HG03558 (cell line): ENCODE measurements at regions not wholly inside any gene's neighbourhood (a gene's known extent, or its start where the extent isn't known, plus 50 kb on each side); places are given as distances from the start of the nearest gene placed in this dataset.

ENCODE experiments used
- ATAC-seq: cut with Tn5 transposase; IDR thresholded peaks from one replicate; pipeline ENCODE4 v1.9.1; 2021; ENCODE audit warnings: moderate number of reproducible peaks; ENCODE audit not compliant: unreplicated experiment; ENCODE audit errors: extremely low read depth

DNA sequence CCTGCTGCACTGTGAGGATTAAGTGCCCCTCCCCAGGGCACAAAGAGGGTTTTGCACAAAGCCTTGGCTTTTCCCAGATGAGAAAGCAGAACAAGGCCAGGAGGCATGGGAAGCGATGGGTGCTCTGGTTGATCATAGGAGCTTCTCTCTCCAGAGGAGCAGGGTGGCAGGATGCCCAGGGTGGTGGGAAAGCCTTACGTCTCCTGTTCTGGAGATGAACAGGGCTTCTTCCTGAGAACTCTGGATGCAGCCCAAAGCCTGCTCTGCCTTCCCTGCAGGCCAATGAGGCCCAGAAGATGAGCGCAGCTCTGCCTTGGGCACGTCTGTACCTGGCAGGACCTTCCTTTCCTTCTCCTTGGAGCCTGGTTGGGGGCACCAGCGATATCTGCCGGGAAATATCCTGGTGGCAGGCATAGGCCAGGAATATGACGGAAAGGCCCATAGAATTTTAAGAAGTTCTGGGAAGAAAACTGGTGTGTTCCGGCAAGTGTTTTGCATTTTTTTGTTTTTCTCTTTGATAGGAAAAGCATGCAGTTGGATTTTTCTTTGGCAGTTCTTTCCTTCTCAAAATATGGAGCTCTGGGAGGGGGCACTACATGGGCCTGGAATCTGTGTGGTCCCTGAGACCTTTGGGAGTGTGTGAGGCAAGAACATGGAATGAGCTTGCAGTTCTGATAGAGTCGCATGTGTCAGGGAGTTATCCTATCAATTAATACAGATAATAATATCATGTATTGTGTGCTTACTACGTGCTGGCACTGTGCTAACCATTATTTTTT is 253.2 kb upstream of the KLF4 start:
- ATAC-seq, result no peak

DNA sequence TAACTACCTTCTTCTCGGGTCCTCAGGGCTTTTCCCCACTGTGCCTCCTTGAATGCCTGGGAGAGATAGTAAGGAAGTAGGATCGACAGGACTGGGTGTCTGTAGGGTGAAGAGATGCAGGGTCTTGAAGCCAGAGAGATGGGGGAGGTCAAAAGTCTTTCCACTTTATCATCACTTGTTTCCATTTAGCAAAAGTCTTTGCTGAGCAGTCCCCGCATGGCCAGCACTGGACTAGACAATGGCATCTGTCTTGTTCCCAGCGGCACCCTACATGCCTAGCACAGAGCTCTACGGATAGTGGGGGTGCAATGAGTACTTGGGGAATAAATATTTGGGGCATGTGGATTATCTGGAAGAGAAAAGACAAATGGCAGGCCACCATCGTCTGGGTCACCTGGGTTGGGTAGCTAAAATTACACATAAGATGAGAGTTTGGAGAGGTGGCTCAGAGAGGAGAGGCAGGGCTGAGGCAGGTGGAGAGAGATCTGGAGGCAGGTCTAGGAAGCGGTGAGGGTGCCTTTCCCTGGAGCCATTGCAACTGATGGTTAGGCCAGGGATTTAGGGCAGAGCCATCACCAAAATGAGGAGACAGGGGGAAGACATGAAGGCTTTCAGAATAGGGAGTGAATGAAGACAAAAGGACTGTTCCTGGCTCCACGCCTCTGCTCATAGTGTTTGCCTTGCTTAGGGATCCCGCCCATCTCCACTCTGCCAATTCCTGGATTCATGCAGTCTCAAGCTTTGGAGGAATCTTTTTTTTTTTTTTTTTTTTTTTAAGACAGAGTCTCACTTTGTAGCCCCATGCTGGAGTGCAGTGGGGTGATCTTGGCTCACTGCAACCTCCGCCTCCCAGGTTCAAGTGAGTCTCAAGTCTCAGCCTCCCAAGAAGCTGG is 250.8 kb upstream of the KLF4 start:
- ATAC-seq, result no peak

DNA sequence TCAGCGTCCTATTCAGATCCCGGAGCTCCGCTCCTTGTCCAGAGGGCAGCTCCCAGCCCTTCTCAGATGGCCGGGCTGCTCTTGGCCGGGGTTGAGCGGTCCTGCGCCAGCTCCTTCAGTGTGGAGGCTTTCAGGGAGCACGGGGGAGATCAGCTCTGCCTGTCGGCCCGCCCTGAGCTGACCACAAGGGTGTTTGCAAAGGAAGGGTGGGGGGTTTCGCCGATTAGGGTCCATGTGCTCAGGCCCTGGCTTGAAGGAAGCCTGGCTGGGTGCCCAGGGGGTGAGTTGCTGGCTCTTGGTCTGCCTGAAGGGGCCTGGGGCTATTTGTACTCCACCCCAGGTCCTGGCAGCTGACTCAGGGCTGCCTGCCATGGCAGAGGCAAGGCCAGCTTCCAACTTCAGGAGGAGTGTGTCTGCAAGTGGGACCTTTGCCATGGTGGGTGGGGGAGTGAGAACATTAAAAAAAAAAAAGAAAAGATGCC is 250.1 kb upstream of the KLF4 start:
- no peak for ATAC-seq

DNA sequence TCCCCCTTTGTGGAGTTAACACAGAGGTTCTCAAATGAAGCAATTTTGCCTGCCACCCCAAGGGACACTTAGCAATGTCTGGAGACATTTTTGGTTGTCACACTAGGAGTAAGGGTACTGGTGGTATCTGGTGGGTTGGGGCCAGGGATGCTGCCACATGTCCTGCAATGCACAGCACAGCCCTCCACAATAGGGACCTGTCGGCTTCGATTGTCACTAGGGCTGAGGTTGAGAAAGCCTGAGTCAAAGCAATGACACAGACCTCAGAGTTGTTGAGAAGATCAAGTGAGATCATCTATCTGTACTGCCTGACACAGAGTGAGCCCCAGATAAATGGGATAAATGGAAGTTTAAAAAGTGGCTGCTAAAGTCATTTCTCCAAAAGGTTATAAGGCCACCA is 249.2 kb upstream of the KLF4 start:
- no peak for ATAC-seq

DNA sequence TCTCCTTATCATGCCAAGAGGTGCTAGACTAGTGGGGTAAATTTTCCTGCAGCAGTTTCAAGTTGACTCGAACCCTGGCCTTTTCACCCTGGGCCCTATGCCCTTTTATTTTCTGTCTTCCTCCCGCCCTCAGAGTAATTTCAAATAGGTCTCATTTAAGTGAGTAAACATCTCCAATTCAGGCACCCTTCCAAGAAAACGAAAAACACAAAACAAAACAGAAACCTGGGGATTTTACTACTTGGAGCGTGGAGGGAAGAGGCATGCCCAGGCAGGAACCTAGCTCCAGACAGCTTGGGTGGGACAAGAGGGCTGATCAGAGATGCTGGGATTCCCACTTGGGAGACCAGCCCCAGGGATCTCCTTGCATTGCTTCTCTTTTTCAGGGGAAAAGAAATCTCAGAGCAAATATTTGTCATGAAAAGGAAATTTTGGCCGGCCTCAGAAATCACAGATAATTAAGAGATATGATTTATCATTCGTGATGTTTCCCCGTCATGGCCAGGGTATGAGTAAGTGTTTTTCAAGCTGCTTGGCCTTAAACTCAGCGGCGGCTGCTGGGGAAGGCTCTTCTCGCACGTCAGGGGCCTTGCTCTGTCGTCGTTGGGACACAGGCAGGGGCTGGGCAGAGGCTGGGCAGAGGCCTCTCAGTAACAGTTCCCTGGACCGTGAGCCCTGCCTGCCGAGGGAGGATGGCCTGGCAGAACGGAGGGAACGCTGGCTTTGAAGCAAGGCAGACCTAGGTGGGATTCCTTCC is 248.6 kb upstream of the KLF4 start:
- ATAC-seq, result no peak

DNA sequence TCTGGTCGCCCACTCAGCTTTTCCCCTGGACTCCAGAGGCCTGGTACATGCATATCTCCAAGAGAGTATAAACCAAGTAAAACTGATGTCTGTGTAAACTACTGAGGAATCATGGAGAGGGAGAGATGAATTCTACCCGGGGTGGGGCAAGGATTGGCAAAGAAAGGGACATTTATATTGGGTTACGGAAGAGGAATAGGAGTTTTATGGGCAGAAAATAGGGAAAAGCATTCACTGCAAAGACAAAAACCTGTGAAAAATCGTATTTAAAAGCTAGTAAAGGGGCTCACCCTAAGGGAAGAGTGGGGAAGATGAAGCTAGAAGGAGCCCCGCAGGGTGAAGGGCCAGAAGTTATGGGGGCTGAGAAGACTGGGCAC is 248.0 kb upstream of the KLF4 start:
- ATAC-seq, result no peak

DNA sequence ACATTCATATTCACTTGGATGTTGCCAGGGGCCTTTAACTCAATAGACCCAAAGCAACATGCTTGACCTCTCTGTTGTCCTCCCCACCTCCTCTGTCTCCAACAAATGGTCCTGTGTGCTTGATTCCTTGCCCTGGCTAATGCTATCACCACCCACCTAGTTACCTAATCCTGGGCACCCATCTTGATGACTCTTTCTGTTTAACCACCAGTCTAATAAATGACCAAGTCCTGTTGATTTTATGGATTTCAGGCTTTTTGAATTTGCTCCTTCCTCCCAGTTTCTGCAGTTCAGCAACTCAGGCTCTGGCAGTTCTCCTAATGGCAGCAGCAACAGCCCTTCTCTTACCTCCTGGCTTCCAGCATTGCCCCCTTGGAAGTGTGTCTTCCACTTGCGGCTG is 246.3 kb upstream of the KLF4 start:
- no peak for ATAC-seq

DNA sequence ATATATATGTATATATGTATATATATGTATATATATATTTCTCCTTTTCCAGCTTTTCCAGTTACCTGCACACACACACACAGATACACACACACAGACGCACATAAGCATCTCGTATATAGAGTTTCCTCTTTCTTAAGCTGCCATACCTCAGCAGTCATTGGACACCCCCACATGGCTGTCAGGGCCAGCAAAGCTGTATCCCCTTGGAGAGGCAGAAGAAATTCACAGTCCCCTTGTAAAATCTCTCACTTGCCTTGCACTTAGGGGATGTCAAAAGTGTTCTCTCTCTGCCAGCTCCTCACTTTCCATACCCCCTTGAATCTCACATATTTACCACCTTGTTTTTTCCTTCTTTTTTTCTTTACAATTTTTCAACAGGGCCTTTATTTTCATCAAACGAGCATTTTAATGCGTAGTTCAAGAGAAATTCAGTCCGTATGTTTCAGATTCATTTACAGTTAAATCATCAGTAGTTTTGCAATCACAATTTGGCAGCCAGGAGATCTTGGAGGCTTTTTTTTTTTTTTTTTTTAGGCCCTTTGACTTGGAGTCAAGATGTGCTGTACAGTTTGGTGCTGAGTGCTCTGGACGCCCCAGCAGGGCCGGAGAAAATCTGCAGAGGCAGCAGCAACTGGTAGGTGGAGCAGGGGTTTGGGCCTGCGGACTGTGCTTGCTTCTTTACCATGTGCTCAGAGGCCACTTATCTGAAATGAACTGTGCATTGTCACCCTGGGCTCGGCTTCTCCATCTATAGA is 244.9 kb upstream of the KLF4 start:
- no peak for ATAC-seq

DNA sequence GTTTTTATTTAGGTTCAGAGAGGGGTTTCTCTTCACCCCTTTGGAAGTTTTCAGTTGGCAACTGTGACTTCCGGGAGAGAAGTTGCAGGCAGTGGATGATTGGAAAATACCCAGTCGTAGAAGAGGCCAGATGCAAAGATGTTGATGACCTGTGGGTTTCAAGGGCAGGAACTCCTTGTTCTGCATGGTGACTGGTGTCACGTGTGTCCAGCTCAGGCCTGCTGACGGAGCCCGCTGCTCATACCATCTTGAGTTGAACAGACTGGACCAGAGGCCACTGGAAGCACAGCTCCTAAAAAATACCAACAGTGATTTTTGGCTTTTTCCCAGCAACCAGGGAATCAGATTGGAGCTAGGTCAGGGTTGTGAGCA is 243.9 kb upstream of the KLF4 start:
- no peak for ATAC-seq

DNA sequence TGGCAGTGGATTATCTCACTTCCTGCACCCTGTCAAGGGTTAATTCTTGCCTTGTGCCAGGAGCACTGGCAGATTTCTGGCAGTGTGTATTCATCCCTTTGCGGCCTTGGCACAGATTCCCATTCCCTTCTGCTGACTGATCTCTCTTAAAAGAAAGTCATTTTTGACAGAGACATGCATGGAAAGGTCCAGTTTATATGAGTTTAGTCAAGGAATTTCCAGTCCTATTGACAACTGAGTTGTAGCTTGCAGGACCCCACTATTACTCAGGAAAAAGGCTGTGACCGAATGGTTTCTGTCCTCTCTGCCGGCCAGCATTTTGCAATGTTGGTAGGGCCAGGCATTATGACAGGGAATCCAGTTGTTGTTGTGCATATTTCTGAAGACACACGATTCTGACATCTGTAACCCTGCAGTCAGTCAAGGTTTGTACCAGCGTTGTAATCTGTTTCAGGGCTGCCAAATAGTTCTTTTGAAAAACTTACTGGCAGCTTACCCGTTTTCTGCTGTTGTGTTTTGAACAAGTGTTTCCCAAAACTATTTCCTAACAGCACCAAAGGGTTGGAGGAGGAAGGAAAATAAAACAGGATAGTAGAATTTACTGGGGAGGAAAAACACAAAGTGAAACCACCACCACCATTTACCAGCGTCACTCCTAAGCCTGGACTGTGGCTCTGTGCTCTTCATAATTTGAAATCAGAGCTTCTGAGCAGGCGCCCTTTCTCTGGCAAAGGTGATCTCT is 243.4 kb upstream of the KLF4 start:
- no peak for ATAC-seq

DNA sequence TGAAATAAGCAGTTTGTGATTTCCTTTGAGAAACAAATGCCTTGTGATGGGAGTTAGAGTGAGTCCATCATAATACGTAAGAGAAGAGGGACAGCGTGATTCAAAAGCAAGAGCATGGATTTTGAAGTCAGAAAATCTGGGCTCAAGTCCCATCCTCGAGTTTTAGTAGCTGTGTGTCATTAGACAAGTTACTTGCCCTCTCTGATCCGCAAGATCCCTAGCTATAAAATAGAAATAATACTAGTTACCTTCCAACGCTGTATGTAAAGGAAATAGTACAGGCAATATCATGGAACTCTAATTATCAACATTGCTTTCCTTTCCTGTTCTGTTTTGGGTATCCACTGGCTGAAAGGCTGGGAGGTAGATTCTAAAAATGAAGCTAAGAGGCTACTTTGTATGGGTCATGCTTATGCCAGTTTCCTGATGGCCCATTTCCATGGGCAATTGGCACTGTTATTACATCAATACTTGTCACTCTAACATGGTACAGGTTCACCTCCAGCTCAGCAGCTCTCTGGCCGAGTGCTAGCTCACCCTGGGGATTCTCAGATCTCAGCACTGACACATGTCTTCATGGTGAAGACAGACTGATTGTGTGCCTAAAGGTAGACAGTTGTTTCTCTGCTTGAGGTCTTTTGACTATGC is 241.7 kb upstream of the KLF4 start:
- ATAC-seq, result no peak

DNA sequence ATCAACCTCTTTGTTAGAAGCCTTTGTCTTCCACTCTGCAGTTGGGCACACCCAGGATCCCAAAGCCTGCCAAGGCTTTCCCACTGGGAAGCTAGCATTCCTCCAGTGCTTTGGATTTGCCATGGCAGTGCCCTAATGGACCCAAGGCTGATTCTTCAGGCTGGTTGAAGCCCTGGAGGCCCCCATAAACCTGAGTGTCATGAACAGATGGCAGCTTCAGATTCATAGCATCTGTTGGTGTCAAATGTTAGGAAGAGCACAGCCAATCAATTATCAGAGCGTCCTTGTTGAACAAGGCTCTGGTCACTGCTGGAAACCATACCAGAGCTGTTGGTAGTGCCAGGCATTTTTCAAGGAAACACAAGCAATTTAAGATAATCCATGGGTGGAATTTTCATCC is 241.1 kb upstream of the KLF4 start:
- ATAC-seq, result no peak

DNA sequence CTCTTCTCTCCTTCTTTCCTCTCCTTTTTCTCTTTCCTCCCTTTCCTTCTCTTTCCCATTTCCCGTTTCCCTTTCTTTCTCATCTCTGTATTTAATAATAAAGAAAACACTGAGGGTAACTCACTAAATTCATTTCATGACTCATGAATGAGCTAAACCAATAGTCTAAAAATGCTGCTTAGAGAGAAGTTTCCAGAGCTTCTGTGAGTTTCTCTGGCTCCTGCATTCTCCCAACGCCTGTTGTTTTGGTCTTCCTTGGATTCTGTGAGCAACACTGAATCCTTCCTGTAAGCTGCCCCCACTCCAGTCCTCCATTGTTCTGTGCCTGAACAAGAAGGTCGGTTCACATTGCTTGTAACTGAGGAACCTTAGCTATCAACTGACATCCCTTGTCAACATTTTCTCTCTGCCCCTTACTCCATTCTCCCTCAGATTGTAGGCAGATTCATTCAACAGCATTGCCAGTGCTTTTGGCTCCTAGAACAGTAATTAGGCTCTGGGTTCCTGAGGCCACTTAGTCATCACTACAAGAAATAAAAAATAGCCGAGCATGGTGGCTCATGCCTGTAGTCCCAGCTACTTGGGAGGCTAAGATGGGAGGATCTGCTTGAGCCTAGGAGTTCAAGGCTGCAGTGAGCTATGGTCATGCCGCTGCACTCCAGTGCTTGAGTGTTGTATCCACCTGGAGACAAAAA is 237.7 kb upstream of the KLF4 start:
- no peak for ATAC-seq

DNA sequence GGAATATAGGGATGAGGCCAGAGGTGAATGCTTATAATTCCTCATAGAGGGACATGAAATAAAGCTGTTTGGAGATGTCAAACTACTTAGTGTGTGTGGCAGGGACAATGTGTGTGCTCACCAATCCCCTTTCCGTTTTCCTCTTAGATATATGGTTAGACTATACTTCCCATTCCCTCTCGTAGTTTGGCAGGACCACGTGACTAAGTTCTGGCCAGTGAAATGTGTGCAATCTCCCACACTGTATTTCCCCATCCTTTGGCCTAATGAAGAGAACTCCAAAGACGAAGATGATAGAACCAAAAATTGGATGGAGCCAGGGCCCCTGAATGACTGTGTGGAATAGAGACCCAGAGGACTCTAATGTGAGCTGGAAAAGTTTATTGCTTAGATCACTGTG is 233.4 kb upstream of the KLF4 start:
- no peak for ATAC-seq

DNA sequence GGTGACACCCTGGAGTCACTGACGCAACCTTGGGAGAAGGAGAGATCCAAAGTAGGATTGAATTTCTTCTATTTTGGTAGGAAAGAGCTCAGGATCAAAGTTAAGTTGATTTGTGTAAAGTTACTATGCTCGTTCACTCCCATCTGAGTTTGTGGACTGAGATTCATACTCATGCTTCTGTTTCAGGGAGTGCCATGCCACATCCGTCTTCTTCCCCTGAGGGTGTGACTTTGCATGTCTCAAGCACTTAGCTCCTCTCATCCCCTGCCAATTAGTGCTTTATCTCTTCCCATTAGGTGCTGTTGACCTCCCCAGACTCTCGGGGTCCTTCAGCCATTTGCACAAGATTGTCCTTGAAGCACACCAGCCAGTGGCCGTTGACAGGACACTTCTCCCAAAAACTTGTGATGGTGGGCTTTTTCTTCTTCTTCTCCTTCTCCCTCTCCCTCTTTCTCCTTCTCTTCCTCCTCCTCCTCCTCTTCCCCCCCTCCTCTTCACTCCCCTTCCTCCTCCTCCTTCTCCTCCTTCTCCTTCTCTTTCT is 232.2 kb upstream of the KLF4 start:
- ATAC-seq, result no peak

DNA sequence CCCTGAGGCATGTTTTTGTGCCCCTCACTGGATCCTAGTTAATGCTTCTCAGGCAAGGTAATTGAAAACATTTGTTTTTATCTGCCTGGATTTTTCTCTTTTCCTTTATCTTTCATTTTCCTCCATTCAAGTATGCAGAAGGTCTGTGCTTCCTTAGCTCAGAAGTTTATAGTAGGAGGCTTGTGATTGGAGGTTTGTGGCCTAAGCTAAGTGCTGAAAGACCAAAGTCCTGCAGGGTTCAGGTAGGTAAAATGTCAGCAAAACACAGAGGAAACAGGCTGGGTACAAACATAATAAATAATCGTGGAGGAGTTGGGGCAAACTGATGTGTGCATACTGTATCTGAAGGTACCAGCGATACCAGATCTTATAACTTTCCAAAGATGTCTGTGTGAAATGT is 230.9 kb upstream of the KLF4 start:
- ATAC-seq, result no peak

DNA sequence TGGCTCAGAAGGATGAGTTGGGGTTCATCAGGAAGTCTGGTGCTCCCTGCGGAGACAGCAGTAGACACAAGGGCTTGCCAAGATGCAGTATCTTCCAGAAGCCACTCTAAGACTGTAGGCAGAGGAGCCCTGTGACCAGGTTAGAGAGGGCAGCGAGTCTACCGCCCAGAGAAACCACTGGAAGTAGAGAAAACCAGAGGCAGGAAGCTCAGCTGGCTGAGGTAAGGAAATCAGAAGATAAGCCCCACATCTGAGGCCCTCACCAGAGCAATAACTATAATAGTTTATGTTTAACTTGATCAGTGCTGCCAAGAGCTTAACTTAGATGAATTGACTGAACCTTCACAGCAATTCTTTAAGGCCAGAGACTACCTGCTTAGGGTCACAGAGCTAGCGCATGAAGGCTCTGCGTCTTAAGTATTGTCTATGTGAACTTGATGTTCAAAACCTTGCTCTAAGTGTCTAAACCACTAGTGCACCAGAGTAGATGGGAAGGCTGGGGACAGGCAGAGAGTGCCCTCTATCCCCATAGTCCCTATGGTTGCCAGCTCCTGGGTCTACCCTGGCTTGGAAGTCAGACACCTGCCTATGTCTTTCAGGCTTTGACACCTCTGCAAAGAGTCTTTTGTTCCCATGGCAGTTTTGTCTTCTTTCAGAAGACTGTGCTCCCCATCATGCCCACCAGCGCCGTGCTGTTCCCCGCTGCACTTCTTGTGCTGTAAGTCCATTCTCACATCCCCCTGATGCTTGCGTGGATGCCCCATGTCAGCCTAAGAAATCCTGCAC is 228.2 kb upstream of the KLF4 start:
- no peak for ATAC-seq
